Cardiac fibroblast (primary cell): ENCODE measurements at regions not wholly inside any gene's neighbourhood (a gene's known extent, or its start where the extent isn't known, plus 50 kb on each side); places are given as distances from the start of the nearest gene placed in this dataset.

Experiments used
- DNase-seq, 2 donors: peaks; one replicate each; pipeline versions ENCODE4 v3.0.0 to v3.0.0-alpha.2; 2010; ENCODE audit warnings: low read depth in 2 of 2
- H3K4me3 ChIP-seq, 2 donors: replicated peaks in 1 of 2; 1 replicate in 1 of 2; 2 replicates in 1 of 2; pipeline ENCODE4 v1.5.1; 2011; ENCODE audit warnings: low read depth in 2 of 2, low read length in 2 of 2, mild to moderate bottlenecking in 2 of 2, moderate library complexity in 1 of 2
- CTCF ChIP-seq: IDR thresholded peaks from one replicate; pipeline ENCODE4 v1.5.1; 2011; ENCODE audit warnings: low read depth, mild to moderate bottlenecking, low read length, inconsistent platforms

GRCh38 chr4:16382571-16382970, 156.3 kb upstream of the TAPT1 start:
- no peak for DNase-seq
- no peak for TF ChIP-seq CTCF
- H3K4me3 ChIP-seq, result no peak overlapping the region

- DNase-seq, result no peak
- no peak for TF ChIP-seq CTCF
Measured at GRCh38 chr4:16377887-16378286, 151.6 kb upstream of the TAPT1 start.

GRCh38 chr4:16365036-16365569, 138.8 kb upstream of the TAPT1 start:
- DNase-seq, result no peak
- no peak overlapping the region for H3K4me3 ChIP-seq
- TF ChIP-seq CTCF, result no peak

More at GRCh38 chr4:16377887-16378286, 151.6 kb upstream of the TAPT1 start:
- H3K4me3 ChIP-seq, result no peak overlapping the region

- DNase-seq, result no peak
- TF ChIP-seq CTCF, result no peak
Measured at GRCh38 chr4:16360694-16361262, 134.5 kb upstream of the TAPT1 start.

GRCh38 chr4:16353165-16353564, 126.9 kb upstream of the TAPT1 start:
- no peak for TF ChIP-seq CTCF

More at GRCh38 chr4:16360694-16361262, 134.5 kb upstream of the TAPT1 start:
- H3K4me3 ChIP-seq, result no peak overlapping the region

GRCh38 chr4:16351161-16351560, 124.9 kb upstream of the TAPT1 start:
- H3K4me3 ChIP-seq, result no peak overlapping the region
- TF ChIP-seq CTCF, result no peak
- DNase-seq, result no peak

More at GRCh38 chr4:16353165-16353564, 126.9 kb upstream of the TAPT1 start:
- DNase-seq, result no peak
- H3K4me3 ChIP-seq, result no peak overlapping the region

- no peak for TF ChIP-seq CTCF
- DNase-seq, result no peak
- H3K4me3 ChIP-seq, result no peak overlapping the region
Measured at GRCh38 chr4:16344853-16345252, 118.6 kb upstream of the TAPT1 start.
